ENCODE measurements at regions not wholly inside any gene's neighbourhood (a gene's known extent, or its start where the extent isn't known, plus 50 kb on each side); places are given as distances from the start of the nearest gene placed in this dataset.
A peak's percentile ranks its signal among the peaks of the same experiment; 100 is the strongest.

DNA sequence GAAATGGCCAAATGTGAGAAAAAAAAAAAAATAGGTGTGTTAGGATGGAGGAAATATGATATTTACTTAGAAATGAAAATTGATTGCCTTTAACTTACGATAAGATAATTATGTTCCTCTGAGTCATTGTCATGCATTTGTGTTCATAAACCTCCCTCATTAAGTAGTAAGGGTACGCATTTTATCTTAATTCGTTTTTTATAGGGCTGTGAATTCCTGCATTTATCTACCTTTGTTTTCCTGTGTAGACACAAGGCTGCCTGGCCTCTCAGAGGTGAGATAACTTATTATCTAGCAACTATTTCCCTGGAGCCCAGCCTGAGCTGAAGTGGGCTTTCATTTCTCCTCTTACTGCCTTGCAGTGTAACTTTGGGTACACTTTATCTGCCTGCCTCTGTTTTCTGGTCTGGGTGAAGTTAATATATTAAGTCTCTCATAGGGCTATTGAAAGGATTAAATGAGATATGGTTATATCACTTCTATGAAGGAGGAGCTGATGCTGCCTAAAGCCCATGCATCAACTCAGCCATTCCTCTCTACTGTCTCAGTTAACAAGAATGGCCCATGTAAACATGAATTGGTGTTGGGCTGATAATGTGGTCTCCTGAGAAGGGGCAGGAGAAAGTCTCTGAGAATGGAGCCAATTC, 103.8 kb upstream of the KLF4 start:
- intact Hi-C loops (cut with DNase I) = no loop called here
- Histone ChIP-seq H3K4me3 (no peak overlapping the region), H3K36me3 (no peaks in the 10 kb centered on the region), H3K9me3 (no peaks in the 10 kb centered on the region), H3K27me3 (no peaks in the 10 kb centered on the region), H3K4me1 (peaks cover 0 to 4% (median 0%) of the 10 kb centered on the region in 3 donors), H3K27ac (no peak overlapping the region)
- no peak for TF ChIP-seq POLR2A (IDR thresholded peaks at IDR 0.05)
- DNase-seq = no peak
- 67 to 69% methylated on average over 3 of the region's 3 CpGs for WGBS, 2 donors

DNA sequence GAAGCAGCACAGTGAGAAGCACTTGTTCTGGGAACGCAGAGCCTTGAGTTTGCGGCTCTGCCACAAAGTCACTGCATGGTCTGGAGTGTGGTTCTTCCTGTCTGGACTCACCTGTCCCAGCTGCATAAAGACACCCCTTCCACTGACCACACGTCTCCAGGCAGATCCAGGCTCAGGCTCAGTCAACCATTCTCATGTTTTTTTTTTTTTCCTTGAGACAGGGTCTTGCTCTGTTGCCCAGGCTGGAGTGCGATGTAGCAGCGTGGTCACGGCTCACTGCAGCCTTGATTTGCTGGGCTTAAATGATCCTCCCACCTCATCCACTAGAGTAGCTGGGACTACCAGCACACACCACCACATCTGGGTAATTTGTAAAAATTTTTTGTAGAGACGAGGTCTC, 102.9 kb upstream of the KLF4 start:
- 85 to 95% methylated on average over 2 to 6 of the region's 7 CpGs for WGBS, 2 donors
- peaks cover 0 to 11% (median 0%) of the 10 kb centered on the region in 3 donors for H3K4me1 ChIP-seq
- intact Hi-C loops (cut with DNase I) = no loop called here
- peaks cover 0 to 3% (median 0%) of the 10 kb centered on the region in 4 donors for H3K27me3 ChIP-seq
- TF ChIP-seq, protein P1, sequence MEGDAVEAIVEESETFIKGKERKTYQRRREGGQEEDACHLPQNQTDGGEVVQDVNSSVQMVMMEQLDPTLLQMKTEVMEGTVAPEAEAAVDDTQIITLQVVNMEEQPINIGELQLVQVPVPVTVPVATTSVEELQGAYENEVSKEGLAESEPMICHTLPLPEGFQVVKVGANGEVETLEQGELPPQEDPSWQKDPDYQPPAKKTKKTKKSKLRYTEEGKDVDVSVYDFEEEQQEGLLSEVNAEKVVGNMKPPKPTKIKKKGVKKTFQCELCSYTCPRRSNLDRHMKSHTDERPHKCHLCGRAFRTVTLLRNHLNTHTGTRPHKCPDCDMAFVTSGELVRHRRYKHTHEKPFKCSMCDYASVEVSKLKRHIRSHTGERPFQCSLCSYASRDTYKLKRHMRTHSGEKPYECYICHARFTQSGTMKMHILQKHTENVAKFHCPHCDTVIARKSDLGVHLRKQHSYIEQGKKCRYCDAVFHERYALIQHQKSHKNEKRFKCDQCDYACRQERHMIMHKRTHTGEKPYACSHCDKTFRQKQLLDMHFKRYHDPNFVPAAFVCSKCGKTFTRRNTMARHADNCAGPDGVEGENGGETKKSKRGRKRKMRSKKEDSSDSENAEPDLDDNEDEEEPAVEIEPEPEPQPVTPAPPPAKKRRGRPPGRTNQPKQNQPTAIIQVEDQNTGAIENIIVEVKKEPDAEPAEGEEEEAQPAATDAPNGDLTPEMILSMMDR (IDR thresholded peaks at IDR 0.05) = no peak
- no peak for TF ChIP-seq POLR2A (IDR thresholded peaks at IDR 0.05)
- H3K4me3 ChIP-seq = no peak overlapping the region
- no peaks in the 10 kb centered on the region for H3K9me3 ChIP-seq
- H3K36me3 ChIP-seq = no peaks in the 10 kb centered on the region
- H3K27ac ChIP-seq = no peak overlapping the region
- DNase-seq = no peak

DNA sequence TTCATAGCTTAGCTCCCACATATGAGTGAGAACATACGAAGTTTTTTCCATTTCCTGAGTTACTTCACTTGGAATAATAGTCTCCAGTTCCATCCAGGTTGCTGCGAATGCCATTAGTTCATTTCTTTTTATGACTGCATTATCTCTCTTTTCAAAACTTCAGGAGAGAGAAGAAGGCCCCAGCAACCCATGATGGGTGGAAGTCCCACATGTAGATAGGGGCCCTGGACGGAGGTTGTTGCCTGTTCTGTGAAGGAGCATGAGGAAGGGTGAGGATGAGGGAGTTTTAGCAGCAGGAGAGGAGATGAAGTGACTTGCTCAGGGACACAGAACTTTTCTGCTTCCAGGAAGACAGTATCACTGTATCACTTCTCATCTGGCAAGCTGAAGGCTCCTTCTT, 102.2 kb upstream of the KLF4 start:
- intact Hi-C loops (cut with DNase I) = no loop called here
- no peak for TF ChIP-seq POLR2A (IDR thresholded peaks at IDR 0.05)
- TF ChIP-seq, protein P1 (IDR thresholded peaks at IDR 0.05) = no peak
- no peaks in the 10 kb centered on the region for H3K36me3 ChIP-seq
- no peak overlapping the region for H3K4me3 ChIP-seq
- no peak overlapping the region for H3K27ac ChIP-seq
- 72 to 85% methylated on average over 3 of the region's 3 CpGs for WGBS, 2 donors
- no peaks in the 10 kb centered on the region for H3K9me3 ChIP-seq
- no peak for DNase-seq
- H3K27me3 ChIP-seq = peaks cover 0 to 5% (median 0%) of the 10 kb centered on the region in 4 donors
- H3K4me1 ChIP-seq = peaks cover 0 to 16% (median 0%) of the 10 kb centered on the region in 3 donors

DNA sequence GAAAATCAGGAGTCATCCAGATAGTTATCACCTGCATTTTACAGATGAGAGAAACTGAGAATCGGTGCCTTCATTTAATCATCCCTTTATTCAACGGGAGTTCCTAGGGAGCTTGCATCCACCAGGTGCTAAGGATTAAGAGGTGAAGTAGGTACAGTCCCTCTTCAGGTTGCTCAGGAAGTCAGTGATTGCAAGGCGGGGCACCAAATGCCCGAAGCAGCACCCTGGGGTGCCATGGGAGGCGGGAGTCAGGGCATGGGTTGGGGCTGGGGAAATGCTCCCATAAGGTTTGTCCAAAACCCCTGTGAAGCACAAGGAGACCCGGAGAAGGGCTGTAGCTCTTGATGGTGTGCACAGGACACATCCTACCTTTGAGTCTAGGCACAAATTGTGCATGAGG, 98.8 kb upstream of the KLF4 start:
- TF ChIP-seq, protein P1 (IDR thresholded peaks at IDR 0.05) = no peak
- TF ChIP-seq POLR2A (IDR thresholded peaks at IDR 0.05) = no peak
- Histone ChIP-seq H3K4me3 (no peak overlapping the region), H3K36me3 (no peaks in the 10 kb centered on the region), H3K9me3 (no peaks in the 10 kb centered on the region), H3K4me1 (peaks cover 0 to 16% (median 0%) of the 10 kb centered on the region in 3 donors), H3K27ac (peak overlapping the region in 1 of 4 donors; percentile 65), H3K27me3 (peaks cover 0 to 5% (median 0%) of the 10 kb centered on the region in 4 donors)
- WGBS, 2 donors = 66 to 78% methylated on average over 5 to 6 of the region's 6 CpGs
- DNase-seq = no peak
- intact Hi-C loops (cut with DNase I) = no loop called here

DNA sequence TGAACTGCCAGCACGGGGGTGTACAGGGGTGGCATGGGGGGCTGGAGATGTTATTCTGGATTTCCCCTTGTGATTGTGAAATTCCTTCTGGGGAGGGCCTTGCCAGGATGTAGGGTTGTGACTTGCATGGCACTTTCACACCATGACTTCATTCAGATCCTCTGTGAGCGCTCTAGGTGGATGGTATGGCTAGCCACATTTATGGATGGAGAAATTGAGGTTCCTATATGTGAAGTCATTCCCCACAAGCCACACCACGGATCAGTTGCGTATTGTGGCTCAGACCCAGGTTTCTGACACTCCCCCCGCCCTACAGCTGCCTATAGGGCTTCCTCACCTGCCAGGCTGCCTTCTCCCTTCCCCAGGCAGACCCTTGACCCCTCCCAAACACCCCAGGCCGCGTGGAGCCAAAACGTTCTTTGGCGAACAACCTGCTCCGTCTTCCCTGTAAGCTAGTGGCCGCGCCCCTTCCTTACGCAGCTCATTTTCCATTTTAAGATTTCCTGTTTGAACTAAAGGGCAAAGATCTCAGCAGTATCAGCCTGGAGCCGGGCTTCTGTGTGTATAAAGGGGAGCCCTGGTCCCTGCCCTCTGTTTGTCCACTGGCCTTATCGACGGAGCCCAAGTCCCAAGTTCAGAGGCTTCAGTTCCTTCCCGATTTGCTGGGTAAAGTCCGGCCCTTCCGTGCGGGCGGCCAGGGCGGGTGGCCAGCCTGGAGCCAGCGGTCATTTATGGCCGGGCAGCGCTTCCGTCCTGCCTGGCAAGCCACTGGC, 97.8 kb upstream of the KLF4 start:
- peak overlapping the region; percentile 10 to 49 (median 24) for H3K4me3 ChIP-seq
- peaks cover 0 to 16% (median 0%) of the 10 kb centered on the region in 3 donors for H3K4me1 ChIP-seq
- H3K27me3 ChIP-seq = peaks cover 0 to 5% (median 0%) of the 10 kb centered on the region in 4 donors
- no peaks in the 10 kb centered on the region for H3K36me3 ChIP-seq
- peak overlapping the region; percentile 47 to 79 (median 62) for H3K27ac ChIP-seq
- intact Hi-C loops (cut with DNase I) = no loop called here
- no peak for DNase-seq
- 27 to 35% methylated on average over 13 of the region's 26 CpGs for WGBS, 2 donors
- TF ChIP-seq, protein P1 (IDR thresholded peaks at IDR 0.05) = no peak
- no peak for TF ChIP-seq POLR2A (IDR thresholded peaks at IDR 0.05)
- H3K9me3 ChIP-seq = no peaks in the 10 kb centered on the region
